SH-SY5Y (cell line): ENCODE measurements at regions not wholly inside any gene's neighbourhood (a gene's known extent, or its start where the extent isn't known, plus 50 kb on each side); places are given as distances from the start of the nearest gene placed in this dataset.

Source experiments
- GATA2 ChIP-seq: IDR thresholded peaks from 2 replicates; pipeline ENCODE4 v1.6.1; 2011; ENCODE audit warnings: mild to moderate bottlenecking, low read depth, low read length
- GATA3 ChIP-seq: IDR thresholded peaks from 2 replicates; pipeline ENCODE4 v1.6.1; 2011; ENCODE audit warnings: low read depth, mild to moderate bottlenecking, low read length, moderate library complexity

GRCh38 chr11:64429970-64430369 lies 71.0 kb downstream of the RPS6KA4 start:
- no peak for TF ChIP-seq GATA2
- no peak for TF ChIP-seq GATA3
